ENCODE measurements at regions not wholly inside any gene's neighbourhood (a gene's known extent, or its start where the extent isn't known, plus 50 kb on each side); places are given as distances from the start of the nearest gene placed in this dataset.

DNA sequence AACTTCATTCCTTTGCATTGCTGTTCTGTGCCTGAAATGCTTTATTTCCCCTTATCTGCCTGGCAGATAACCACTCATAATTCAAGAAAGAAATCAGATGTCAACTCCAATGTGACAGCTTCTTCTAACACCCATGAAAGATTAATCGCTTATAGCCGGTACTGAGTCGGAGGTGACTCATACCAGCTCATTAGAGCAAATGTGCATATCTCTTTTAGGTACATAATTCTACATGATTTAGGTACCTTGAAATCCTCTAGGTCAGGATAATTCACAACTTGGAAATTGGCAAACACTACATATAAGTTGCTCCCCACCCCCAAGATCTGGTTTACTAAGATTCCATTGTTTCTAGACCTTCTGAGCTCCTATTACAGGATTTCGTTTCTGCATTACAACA lies 554.4 kb upstream of the SORCS1 start:
- in situ Hi-C loops (cut with MboI; ENCODE audit: low sequenced_read_pairs): no loop called here

DNA sequence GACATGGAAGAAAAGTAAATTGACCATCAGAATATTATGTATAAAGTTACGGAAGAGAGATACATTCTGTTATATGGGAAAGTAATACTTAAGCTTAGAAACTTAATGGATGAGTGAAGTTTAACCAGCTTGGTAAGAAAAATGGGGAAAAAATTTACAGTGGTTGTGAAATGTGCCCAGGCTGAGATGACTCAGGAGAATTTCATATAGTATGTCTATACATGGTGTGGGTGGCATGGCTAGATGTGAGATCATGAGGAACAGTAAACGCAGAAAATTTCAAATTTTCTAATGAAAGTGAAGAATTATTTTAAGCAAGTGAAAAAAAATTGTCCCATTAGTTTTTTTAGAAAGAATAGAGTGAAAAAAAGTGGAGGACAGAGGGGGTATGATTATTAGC lies 552.5 kb upstream of the SORCS1 start:
- in situ Hi-C loops (cut with MboI; ENCODE audit: low sequenced_read_pairs): no loop called here

DNA sequence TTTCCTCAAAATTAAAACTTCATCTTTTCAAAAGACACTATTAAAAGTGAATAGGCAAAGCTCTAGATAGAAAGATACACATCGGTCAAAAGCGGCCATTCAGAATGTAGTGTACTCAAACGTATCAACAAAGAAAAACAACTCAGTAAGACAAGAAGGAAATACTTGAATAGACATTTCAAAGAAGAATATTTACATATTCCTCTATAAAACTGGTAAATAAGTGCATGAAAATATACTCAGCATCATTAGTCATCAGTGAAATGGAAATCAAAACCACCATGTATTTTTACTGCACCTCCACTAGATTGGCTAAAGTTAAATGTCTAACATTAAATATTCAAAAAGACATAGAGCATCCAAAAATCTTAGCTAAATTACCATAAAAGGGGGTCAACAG lies 551.1 kb upstream of the SORCS1 start:
- in situ Hi-C loops (cut with MboI; ENCODE audit: low sequenced_read_pairs): no loop called here

- in situ Hi-C loops (cut with MboI; ENCODE audit: low sequenced_read_pairs): no loop called here
Measured at GRCh38 chr10:107708981-107709380, 544.5 kb upstream of the SORCS1 start.

DNA sequence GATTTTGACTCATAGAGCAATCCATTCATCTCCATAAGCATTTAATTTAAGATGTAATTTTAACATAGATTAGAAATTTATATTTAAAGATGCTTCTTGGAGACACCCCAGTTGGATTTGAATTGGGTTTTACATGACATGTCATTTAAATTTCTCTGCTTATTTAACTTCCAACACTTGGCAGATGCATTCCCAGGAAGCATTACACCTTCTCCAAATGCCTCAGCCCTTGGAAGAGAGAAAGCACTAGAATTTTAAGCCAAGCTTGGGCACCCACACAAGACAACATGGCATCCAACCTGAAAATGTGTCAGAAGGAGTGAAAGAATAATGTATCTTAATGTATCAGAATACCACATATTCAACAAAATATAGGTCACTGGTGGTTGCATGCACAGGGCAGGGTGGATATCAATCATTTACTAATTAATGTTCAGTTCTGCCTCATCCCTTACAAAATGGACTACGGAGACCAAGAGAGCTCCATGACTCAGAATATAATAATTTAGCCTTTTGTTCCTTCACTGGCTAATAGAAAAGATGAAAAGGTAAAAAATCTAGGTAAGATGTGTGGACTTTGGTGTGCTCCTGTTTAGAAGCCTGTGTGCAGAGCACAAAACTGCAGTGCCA lies 541.7 kb upstream of the SORCS1 start:
- in situ Hi-C loops (cut with MboI; ENCODE audit: low sequenced_read_pairs): no loop called here

DNA sequence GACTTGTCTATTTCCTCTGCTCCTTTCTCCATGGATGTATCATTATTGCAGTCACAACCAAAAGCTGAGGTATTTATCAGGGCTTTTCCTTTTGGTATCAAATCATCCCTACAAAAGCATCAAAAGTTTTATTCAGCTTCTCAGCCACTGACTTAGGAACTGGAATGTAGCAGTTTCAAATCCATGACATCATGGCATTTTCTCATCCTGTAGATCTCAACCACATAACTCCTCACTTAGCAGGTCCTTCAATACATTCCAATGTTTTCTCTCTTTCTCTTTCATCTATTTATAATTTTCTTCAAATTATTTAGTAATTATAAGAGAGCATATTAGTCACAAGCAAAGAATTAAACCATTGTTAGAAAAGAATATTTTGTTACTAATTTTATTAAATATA lies 537.4 kb upstream of the SORCS1 start:
- in situ Hi-C loops (cut with MboI; ENCODE audit: low sequenced_read_pairs): no loop called here

DNA sequence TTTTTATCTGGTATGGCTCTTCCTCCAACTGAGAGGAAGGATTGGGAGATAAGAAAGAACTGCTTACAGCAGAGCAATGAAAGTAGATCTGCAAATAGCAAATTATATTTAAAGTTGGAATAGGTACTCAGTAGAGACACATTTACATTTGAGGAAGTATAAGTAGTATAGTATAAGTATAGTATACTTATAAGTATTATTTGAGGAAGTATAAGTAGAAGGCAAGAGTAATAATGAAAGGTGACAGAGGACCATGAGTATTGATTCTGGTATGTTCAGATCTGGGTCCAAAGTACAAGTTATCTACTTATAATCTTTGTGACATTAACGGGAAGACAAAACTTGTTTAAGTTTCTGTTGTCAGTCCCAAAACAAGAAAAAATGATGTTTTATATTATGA lies 527.6 kb upstream of the SORCS1 start:
- in situ Hi-C loops (cut with MboI; ENCODE audit: low sequenced_read_pairs): no loop called here

DNA sequence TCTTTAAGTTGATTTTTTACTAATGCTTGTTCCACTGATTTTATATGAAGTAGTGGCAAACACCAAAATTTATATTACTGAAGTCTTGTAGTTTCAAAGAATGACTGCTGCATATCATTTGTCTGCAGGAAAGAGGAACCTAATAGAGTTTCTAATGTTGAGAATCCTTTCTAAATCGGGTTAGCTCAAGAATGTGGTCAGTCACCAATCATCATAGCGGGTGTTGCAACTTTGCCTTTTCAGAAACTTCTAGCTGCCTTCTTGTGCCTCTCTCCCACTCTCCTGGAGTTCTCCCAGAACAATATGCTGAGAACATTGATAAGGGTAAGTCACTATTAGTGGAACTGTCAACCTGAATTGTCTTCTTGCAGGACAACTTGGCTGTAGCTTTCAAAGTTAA lies 524.8 kb upstream of the SORCS1 start:
- in situ Hi-C loops (cut with MboI; ENCODE audit: low sequenced_read_pairs): no loop called here

DNA sequence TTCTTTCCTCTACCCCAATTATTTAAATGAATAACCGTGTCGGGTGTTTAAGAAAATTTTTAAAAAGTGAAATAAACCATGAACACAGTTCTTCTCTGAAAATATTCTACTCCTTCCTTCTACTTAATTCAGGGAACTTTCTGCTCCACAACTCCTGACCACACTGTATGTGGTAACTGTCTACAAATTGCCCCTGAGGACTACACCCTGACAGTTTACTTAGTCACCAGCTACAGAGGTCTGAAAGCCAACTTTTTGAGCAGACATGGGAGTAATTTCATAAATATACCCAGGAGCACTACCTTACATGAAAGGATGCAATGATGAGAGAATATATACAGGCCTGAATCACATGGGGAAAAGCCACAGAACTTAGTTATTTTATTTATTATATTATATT lies 523.2 kb upstream of the SORCS1 start:
- in situ Hi-C loops (cut with MboI; ENCODE audit: low sequenced_read_pairs): no loop called here

- in situ Hi-C loops (cut with MboI; ENCODE audit: low sequenced_read_pairs): no loop called here
Measured at GRCh38 chr10:107686095-107686494, 521.6 kb upstream of the SORCS1 start.

GRCh38 chr10:107671960-107672359 lies 507.5 kb upstream of the SORCS1 start:
- in situ Hi-C loops (cut with MboI; ENCODE audit: low sequenced_read_pairs): no loop called here

DNA sequence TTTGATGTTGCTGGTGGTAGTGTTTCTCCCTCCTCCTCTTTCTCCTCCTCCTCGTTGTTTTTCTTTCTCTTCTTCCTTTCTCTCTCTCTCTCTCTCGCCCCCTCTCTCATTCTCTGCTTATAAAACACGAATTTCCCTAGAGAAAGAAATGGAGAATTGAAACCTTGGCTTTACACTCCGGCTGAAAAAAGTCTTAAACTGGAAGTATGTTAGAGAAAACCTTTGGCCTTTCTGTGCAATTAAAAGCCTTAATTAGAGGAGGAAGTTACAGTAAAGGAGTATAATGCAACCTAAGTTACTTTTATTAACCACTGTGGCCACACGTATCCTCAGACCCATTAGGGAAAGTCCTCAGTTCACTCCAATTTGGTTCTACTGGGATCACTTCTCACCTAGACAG lies 501.7 kb upstream of the SORCS1 start:
- in situ Hi-C loops (cut with MboI; ENCODE audit: low sequenced_read_pairs): no loop called here

DNA sequence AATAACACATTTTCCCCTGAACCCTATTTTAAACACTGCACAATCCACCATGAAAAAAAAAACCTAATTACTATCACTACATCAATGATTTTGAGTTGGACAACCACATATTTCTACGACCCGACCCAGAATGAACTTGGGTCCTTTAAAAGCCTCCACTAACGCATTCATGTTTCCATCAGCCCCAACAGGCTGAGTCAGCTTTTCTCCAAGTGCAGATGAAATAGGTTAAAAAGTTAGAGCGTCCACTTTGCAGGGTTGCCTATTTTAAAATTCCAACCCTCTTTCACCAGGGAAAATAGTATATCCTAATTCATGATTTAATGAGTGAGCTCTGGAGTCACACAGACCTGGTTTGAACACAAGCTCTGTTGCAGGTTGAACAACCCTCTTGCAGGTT lies 501.0 kb upstream of the SORCS1 start:
- in situ Hi-C loops (cut with MboI; ENCODE audit: low sequenced_read_pairs): no loop called here

GRCh38 chr10:107657851-107658250 lies 493.3 kb upstream of the SORCS1 start:
- in situ Hi-C loops (cut with MboI; ENCODE audit: low sequenced_read_pairs): no loop called here

GRCh38 chr10:107656932-107657331 lies 492.4 kb upstream of the SORCS1 start:
- in situ Hi-C loops (cut with MboI; ENCODE audit: low sequenced_read_pairs): no loop called here

DNA sequence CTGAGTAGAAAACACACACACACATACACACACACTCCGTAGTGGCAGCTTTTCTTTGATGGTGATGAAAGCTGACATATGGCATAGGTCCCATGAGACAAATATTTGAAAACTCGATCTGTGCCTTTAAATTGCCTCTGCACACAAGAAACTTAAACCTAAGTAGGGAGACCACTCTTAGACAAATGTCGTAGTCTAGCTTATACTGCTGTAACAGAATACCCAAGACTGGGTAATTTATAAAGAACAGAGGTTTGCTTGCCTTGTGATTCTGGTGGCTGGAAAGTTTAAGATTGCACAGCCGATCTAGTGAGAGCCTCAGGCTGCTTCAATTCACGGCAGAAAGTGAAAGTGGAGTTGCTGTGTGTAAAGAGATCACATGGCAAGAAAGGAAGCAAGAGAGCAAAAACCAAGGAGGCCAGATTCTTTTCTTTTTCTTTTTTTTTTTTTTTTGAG lies 489.4 kb upstream of the SORCS1 start:
- in situ Hi-C loops (cut with MboI; ENCODE audit: low sequenced_read_pairs): no loop called here

GRCh38 chr10:107650939-107651338 lies 486.4 kb upstream of the SORCS1 start:
- in situ Hi-C loops (cut with MboI; ENCODE audit: low sequenced_read_pairs): no loop called here

DNA sequence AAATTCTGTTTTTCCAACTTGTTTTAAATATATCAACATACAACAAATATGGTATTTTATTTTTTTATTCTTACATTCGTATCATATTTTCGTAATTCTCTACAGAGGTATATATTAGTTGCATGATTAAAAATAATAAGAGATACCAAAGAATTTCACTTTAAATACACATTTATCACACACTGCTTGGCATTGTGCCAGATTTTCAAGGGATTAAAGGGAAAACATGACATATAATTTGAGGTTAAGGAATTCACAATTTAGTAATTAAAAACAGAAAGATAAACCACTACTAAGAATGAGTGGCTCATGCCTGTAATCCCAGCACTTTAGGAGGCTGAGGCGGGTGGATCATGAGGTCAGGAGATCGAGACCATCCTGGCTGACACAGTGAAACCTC lies 484.7 kb upstream of the SORCS1 start:
- in situ Hi-C loops (cut with MboI; ENCODE audit: low sequenced_read_pairs): no loop called here

DNA sequence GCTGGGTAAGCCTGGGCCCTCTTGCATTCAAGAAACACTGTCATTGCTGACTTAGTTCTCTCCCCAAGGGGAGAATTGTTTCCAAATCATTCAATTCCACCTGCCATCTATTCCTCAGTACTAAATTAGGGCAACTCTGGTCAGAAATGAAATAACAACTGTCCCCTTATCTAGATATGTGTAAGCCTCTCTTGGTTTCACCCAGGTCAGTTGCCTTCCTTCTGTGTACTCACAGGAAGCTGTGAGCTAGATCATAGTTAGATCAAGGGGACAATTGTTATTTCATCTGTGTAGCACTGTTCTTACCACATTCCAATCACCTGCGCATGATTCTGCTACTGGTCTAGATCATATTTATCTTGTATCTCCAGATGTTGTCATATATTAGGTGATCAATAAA lies 483.0 kb upstream of the SORCS1 start:
- in situ Hi-C loops (cut with MboI; ENCODE audit: low sequenced_read_pairs): no loop called here

GRCh38 chr10:107631876-107632275 lies 467.4 kb upstream of the SORCS1 start:
- in situ Hi-C loops (cut with MboI; ENCODE audit: low sequenced_read_pairs): no loop called here

DNA sequence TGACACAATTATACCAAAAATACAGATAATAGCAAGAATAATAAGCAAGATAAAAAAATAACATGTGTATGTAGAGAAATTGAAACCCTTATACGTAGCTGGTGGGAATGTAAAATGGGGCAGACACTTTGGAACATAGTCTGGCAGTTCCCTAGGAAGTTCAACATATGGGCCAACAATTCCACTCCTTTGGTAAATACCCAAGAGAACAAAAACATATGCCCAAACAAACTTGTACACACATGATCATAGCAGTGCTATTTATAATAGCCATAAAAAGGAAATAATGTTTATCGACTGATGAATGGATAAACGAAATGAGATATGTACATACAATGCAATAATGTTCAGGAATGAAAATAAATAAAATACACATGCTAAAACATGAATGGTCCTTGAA lies 462.4 kb upstream of the SORCS1 start:
- in situ Hi-C loops (cut with MboI; ENCODE audit: low sequenced_read_pairs): no loop called here

- in situ Hi-C loops (cut with MboI; ENCODE audit: low sequenced_read_pairs): no loop called here
Measured at GRCh38 chr10:107623292-107623691, 458.8 kb upstream of the SORCS1 start.

DNA sequence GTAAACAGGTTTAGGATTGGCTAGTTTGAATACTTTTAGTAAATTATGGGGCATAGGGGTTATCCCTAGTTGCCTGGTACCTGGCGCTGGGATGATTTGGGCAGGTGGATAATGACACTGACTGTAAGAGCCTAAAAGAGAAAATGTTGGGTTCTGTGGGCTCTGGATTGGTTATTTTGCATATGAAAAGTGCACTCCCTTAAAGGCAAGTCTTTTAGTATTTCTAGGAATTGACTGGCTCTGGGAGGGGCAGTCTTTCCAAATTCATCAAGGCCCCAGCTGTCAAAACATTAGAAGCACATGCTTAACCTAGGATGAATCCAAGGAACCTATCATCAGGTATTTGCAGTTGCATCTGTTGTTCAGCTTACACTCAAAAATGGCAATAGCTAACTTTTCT lies 454.6 kb upstream of the SORCS1 start:
- in situ Hi-C loops (cut with MboI; ENCODE audit: low sequenced_read_pairs): no loop called here

Data from HL-60/S4 treated with phorbol 12-myristate 13-acetate at 8.2 ng/mL for 4 days and 3 days (cell line).